OCI-LY7 (cell line): ENCODE measurements at regions not wholly inside any gene's neighbourhood (a gene's known extent, or its start where the extent isn't known, plus 50 kb on each side); places are given as distances from the start of the nearest gene placed in this dataset.

ENCODE experiments used
- BruUV-seq: library from RNA; stranded (reverse); fragments of 400-500 nt; replicated peaks from 2 replicates; lab custom pipeline; 2021; lab: Mats Ljungman, UMichigan
- CTCF ChIA-PET: fragments of 300-600 bp; sonication (Branson Sonifier 250); formaldehyde crosslinking; loops from one replicate; lab custom pipeline; 2022; ENCODE audit warnings: antibody characterized with exemption; ENCODE audit not compliant: unreplicated experiment; lab: Charles Lee
- POLR2A ChIA-PET: fragments of 300-600 bp; sonication (Branson Sonifier 250); formaldehyde crosslinking; loops from one replicate; lab custom pipeline; 2022; ENCODE audit warnings: antibody characterized with exemption; lab: Charles Lee
- DNase-seq: peaks from one replicate; pipeline ENCODE4 v3.0.0-alpha.2; 2015; ENCODE audit warnings: low spot score
- H2AFZ ChIP-seq: fragments of 200-600 bp; sonication (generic), shearing (Covaris generic); 2 replicates; pipeline ENCODE4 v1.6.1; 2014; ENCODE audit warnings: mild to moderate bottlenecking, antibody characterized with exemption, low read length, moderate library complexity
- H3K27ac ChIP-seq: fragments of 200-600 bp; sonication (generic); 2 replicates; pipeline ENCODE4 v1.5.1; 2014; ENCODE audit warnings: mixed run types, low read depth, mild to moderate bottlenecking, moderate library complexity, low read length, inconsistent platforms; ENCODE audit not compliant: poor library complexity, severe bottlenecking
- H3K36me3 ChIP-seq: fragments of 200-600 bp; sonication (generic); 2 replicates; pipeline ENCODE4 v1.6.1; 2014; ENCODE audit warnings: mild to moderate bottlenecking, antibody characterized with exemption, low read length, moderate library complexity, mixed read lengths; ENCODE audit not compliant: insufficient read depth
- H3K4me1 ChIP-seq: fragments of 200-600 bp; sonication (generic); 2 replicates; pipeline ENCODE4 v1.5.1; 2014; ENCODE audit warnings: mild to moderate bottlenecking, low read length; ENCODE audit not compliant: insufficient read depth, poor library complexity, severe bottlenecking
- H3K4me2 ChIP-seq: fragments of 200-600 bp; sonication (generic); 2 replicates; pipeline ENCODE4 v1.6.1; 2014; ENCODE audit warnings: mild to moderate bottlenecking, low read length
- H3K4me3 ChIP-seq: fragments of 200-600 bp; sonication (generic); 2 replicates; pipeline ENCODE4 v1.5.1; 2014; ENCODE audit warnings: mild to moderate bottlenecking, low read depth, low read length; ENCODE audit not compliant: poor library complexity, severe bottlenecking
- H3K79me2 ChIP-seq: fragments of 200-600 bp; sonication (generic); 2 replicates; pipeline ENCODE4 v1.6.1; 2016; ENCODE audit warnings: low read depth, mild to moderate bottlenecking, low read length, moderate library complexity, mixed read lengths; ENCODE audit not compliant: insufficient read depth
- H3K9me2 ChIP-seq: fragments of 200-600 bp; sonication (generic); 2 replicates; pipeline ENCODE4 v1.6.1; 2016; ENCODE audit warnings: mild to moderate bottlenecking, low read length, mixed read lengths; ENCODE audit not compliant: insufficient read depth
- H3K9me3 ChIP-seq: fragments of 200-600 bp; sonication (generic); 2 replicates; pipeline ENCODE4 v1.6.1; 2014; ENCODE audit warnings: mild to moderate bottlenecking, mixed run types, low read length, mixed read lengths
- H4K20me1 ChIP-seq: fragments of 200-600 bp; sonication (generic); 2 replicates; pipeline ENCODE4 v1.6.1; 2014; ENCODE audit warnings: mild to moderate bottlenecking, antibody characterized with exemption, low read length, moderate library complexity, mixed read lengths; ENCODE audit not compliant: insufficient read depth
- EZH2phosphoT487 ChIP-seq: fragments of 200-600 bp; sonication (generic); IDR thresholded peaks from 2 replicates; pipeline ENCODE4 v1.6.1; 2018; ENCODE audit warnings: low read depth, borderline replicate concordance, mild to moderate bottlenecking, mixed run types, antibody characterized with exemption, low read length, moderate library complexity, mixed read lengths
- intact Hi-C: fragments of 100-400 bp; cut with micrococcal nuclease; formaldehyde crosslinking; loops from one replicate; pipeline ENCODE4 v1.10.0; 2022; ENCODE audit not compliant: unreplicated experiment
- TF ChIP-seq, protein P1 (sequence below): fragments of 200-600 bp; sonication (generic); conservative IDR thresholded peaks from 2 replicates; pipeline ENCODE4 v1.5.1; 2014; ENCODE audit warnings: mild to moderate bottlenecking, antibody characterized with exemption, low read length, moderate library complexity, mixed read lengths

DNA sequence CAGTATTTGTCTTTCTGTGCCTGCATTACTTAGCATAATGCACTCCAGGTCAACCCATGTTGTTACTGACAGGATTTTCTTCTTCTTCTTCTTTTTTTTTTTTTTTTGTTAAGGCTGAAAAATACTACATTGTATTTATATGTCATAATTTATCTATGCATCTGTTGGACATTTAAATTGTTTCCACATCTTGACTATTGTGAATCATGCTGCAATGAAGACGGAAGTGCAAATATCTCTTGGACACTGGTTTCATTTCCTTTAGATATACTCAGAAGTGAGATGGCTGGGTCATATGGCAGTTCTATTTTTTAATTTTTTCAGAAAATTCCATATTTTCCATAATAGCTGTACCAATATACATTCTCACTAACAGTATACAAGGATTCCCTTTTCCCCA is 272.7 kb upstream of the PMFBP1 start:
- Histone ChIP-seq H2AFZ (no peak overlapping the region), H3K9me3 (no peaks in the 10 kb centered on the region), H3K36me3 (no peaks in the 10 kb centered on the region), H3K79me2 (no peaks in the 10 kb centered on the region), H3K27ac (no peak overlapping the region), H3K4me1 (no peaks in the 10 kb centered on the region), H3K4me3 (no peak overlapping the region), H3K4me2 (no peak overlapping the region), H3K9me2 (no peaks in the 10 kb centered on the region), H4K20me1 (no peaks in the 10 kb centered on the region)
- TF ChIP-seq, protein P1, sequence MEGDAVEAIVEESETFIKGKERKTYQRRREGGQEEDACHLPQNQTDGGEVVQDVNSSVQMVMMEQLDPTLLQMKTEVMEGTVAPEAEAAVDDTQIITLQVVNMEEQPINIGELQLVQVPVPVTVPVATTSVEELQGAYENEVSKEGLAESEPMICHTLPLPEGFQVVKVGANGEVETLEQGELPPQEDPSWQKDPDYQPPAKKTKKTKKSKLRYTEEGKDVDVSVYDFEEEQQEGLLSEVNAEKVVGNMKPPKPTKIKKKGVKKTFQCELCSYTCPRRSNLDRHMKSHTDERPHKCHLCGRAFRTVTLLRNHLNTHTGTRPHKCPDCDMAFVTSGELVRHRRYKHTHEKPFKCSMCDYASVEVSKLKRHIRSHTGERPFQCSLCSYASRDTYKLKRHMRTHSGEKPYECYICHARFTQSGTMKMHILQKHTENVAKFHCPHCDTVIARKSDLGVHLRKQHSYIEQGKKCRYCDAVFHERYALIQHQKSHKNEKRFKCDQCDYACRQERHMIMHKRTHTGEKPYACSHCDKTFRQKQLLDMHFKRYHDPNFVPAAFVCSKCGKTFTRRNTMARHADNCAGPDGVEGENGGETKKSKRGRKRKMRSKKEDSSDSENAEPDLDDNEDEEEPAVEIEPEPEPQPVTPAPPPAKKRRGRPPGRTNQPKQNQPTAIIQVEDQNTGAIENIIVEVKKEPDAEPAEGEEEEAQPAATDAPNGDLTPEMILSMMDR = no peak
- TF ChIP-seq EZH2phosphoT487 = no peak
- intact Hi-C loops = no loop called here
- no TSS peak for BruUV-seq
- ChIA-PET CTCF (no interaction called here), POLR2A (no interaction called here)
- DNase-seq = no peak

DNA sequence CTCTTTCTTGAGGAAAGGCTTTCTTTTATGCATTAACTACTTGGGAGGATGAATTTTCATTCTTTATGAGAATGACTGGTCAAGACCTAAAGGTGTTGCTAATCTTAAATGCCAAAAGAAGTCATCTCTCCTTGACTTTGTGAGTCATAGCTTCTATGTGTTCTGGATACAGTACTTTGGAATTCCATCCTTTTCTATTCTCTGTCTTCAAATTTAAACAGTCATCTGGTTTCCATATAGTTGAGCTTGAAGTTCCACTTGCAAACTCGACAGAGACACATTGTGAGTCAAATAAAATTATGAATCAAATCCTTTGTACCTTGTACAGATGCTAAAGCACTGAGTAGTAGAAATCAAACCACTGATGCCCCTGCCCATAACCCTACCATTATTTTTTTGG is 271.9 kb upstream of the PMFBP1 start:
- Histone ChIP-seq H4K20me1 (no peaks in the 10 kb centered on the region), H3K79me2 (no peaks in the 10 kb centered on the region), H3K4me3 (no peak overlapping the region), H3K27ac (no peak overlapping the region), H3K9me2 (no peaks in the 10 kb centered on the region), H3K4me2 (no peak overlapping the region), H3K4me1 (no peaks in the 10 kb centered on the region), H2AFZ (no peak overlapping the region), H3K36me3 (no peaks in the 10 kb centered on the region), H3K9me3 (no peaks in the 10 kb centered on the region)
- ChIA-PET POLR2A (no interaction called here), CTCF (no interaction called here)
- intact Hi-C loops = no loop called here
- BruUV-seq = no TSS peak
- DNase-seq = no peak
- TF ChIP-seq, protein P1 = no peak
- no peak for TF ChIP-seq EZH2phosphoT487

DNA sequence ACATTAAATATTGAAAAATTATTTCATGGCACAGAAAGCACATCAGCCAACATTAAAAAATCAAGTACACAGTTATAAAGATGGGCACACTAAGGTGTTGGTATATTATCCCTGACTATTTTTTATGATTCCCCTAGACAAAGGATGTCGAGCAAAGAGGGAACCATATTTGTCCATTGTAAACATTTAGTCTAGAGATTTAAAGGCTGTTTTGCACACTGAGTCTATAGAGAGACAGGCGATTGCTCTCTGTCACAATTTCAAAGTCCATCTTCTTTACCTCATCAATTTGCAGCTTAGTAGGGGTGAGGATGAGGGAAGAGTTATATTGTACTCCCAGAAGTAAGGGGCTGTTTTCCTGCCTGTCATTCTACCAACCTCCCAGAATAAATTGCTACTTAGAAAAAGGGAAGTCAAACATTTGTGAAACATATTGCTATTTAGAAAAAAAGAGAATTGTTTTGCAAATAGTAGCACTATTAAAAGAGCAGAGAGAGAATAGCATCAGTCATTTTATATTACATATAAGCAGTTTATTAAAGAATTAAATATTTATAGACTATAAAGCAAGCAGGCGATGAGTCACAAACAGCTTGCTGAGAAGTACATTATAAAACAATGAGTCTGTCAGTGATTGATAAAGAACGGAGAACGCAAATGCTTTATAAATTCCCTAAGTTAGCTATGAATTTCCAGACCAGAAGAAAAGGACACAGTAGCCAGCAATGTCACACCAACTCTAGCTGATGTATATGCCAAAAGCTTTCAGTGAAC is 270.6 kb upstream of the PMFBP1 start:
- Histone ChIP-seq H3K4me3 (no peak overlapping the region), H3K4me1 (no peaks in the 10 kb centered on the region), H3K79me2 (no peaks in the 10 kb centered on the region), H3K36me3 (no peaks in the 10 kb centered on the region), H2AFZ (no peak overlapping the region), H3K9me3 (no peaks in the 10 kb centered on the region), H3K9me2 (no peaks in the 10 kb centered on the region), H3K27ac (no peak overlapping the region), H4K20me1 (no peaks in the 10 kb centered on the region), H3K4me2 (no peak overlapping the region)
- TF ChIP-seq, protein P1 = no peak
- TF ChIP-seq EZH2phosphoT487 = no peak
- intact Hi-C loops = no loop called here
- DNase-seq = no peak
- no TSS peak for BruUV-seq
- ChIA-PET CTCF (no interaction called here), POLR2A (interaction anchor here (0.8 kb wide), 1 partner anchor 26 kb away, joined by 3 read pairs; no protein-coding TSS in a partner anchor)
